HEK293 (cell line): ENCODE measurements at regions not wholly inside any gene's neighbourhood (a gene's known extent, or its start where the extent isn't known, plus 50 kb on each side); places are given as distances from the start of the nearest gene placed in this dataset.

Experiments used
- CTCF ChIA-PET: fragments of 350-600 bp; formaldehyde crosslinking; extraction: SDS; loops from one replicate; lab custom pipeline; 2021; ENCODE audit warnings: antibody characterized with exemption; lab: Yijun Ruan, JAX
- POLR2A ChIA-PET: fragments of 300-600 bp; formaldehyde crosslinking; extraction: SDS; loops from one replicate; lab custom pipeline; 2020; ENCODE audit warnings: antibody characterized with exemption, inconsistent platforms; lab: Yijun Ruan, JAX
- H3K27ac ChIP-seq: fragments of 200-500 bp; sonication (Bioruptor generic); 2 replicates; pipeline ENCODE4 v1.5.1; 2014; ENCODE audit warnings: low read depth, low read length, control low read depth, inconsistent platforms; ENCODE audit errors: extremely low read depth
- H3K36me3 ChIP-seq, 2 experiments: fragments of 200-500 bp in 1 of 2; sonication (Bioruptor generic) in 1 of 2; 1 replicate in 1 of 2; 2 replicates in 1 of 2; pipeline ENCODE4 v1.5.1; 2014 to 2017; ENCODE audit warnings: inconsistent platforms in 2 of 2, low read length in 2 of 2; ENCODE audit not compliant: control insufficient read depth in 2 of 2, insufficient read depth in 1 of 2
- H3K4me1 ChIP-seq: fragments of 200-500 bp; sonication (Bioruptor generic); 2 replicates; pipeline ENCODE4 v1.5.1; 2014; ENCODE audit warnings: mild to moderate bottlenecking, low read length, inconsistent platforms; ENCODE audit not compliant: control insufficient read depth, insufficient read depth
- H3K4me3 ChIP-seq: 2 replicates; pipeline ENCODE4 v1.5.1; 2011; ENCODE audit warnings: low read depth, mild to moderate bottlenecking, control low read depth, low read length, moderate library complexity
- H3K9me3 ChIP-seq: fragments of 200-500 bp; sonication (Bioruptor generic); 2 replicates; pipeline ENCODE4 v1.5.1; 2014; ENCODE audit warnings: low read depth, low read length, inconsistent platforms; ENCODE audit not compliant: control insufficient read depth, insufficient read depth
- BCL11A ChIP-seq: fragments of 450-650 bp; formaldehyde crosslinking; IDR thresholded peaks from 2 replicates; pipeline ENCODE4 v1.5.1; 2016; ENCODE audit warnings: low read depth, missing biosample characterization, missing genetic modification characterization
- FEZF1 ChIP-seq: fragments of 450-650 bp; formaldehyde crosslinking; IDR thresholded peaks from 2 replicates; pipeline ENCODE4 v1.5.1; 2016; ENCODE audit warnings: missing biosample characterization, missing genetic modification characterization
- GLIS2 ChIP-seq: fragments of 450-650 bp; formaldehyde crosslinking; IDR thresholded peaks from 2 replicates; pipeline ENCODE4 v1.5.1; 2016; ENCODE audit warnings: missing biosample characterization, missing genetic modification characterization
- SCRT1 ChIP-seq: fragments of 450-650 bp; formaldehyde crosslinking; IDR thresholded peaks from 2 replicates; pipeline ENCODE4 v1.5.1; 2016; ENCODE audit warnings: missing biosample characterization, missing genetic modification characterization, borderline replicate concordance
- WT1 ChIP-seq: fragments of 450-650 bp; formaldehyde crosslinking; IDR thresholded peaks from 2 replicates; pipeline ENCODE4 v1.5.1; 2016; ENCODE audit warnings: missing biosample characterization, missing genetic modification characterization
- YY2 ChIP-seq: fragments of 450-650 bp; formaldehyde crosslinking; IDR thresholded peaks from 2 replicates; pipeline ENCODE4 v1.5.1; 2016; ENCODE audit warnings: missing biosample characterization, missing genetic modification characterization
- ZBTB11 ChIP-seq: fragments of 450-650 bp; formaldehyde crosslinking; conservative IDR thresholded peaks from 2 replicates; pipeline ENCODE4 v1.5.1; 2016; ENCODE audit warnings: low read depth, missing biosample characterization, missing genetic modification characterization
- ZBTB8A ChIP-seq: fragments of 450-650 bp; formaldehyde crosslinking; IDR thresholded peaks from 2 replicates; pipeline ENCODE4 v1.5.1; 2016; ENCODE audit warnings: missing biosample characterization, missing genetic modification characterization
- ZFHX2 ChIP-seq: fragments of 450-650 bp; formaldehyde crosslinking; conservative IDR thresholded peaks from 2 replicates; pipeline ENCODE4 v1.5.1; 2016; ENCODE audit warnings: missing biosample characterization, missing genetic modification characterization
- ZNF24 ChIP-seq: fragments of 450-650 bp; formaldehyde crosslinking; IDR thresholded peaks from 2 replicates; pipeline ENCODE4 v1.5.1; 2016; ENCODE audit warnings: missing biosample characterization, missing genetic modification characterization
- ZNF266 ChIP-seq: fragments of 450-650 bp; formaldehyde crosslinking; IDR thresholded peaks from 2 replicates; pipeline ENCODE4 v1.5.1; 2016; ENCODE audit warnings: missing biosample characterization, missing genetic modification characterization, low read depth
- ZNF324 ChIP-seq: fragments of 450-650 bp; formaldehyde crosslinking; IDR thresholded peaks from 2 replicates; pipeline ENCODE4 v1.5.1; 2016; ENCODE audit warnings: missing biosample characterization, missing genetic modification characterization
- ZNF37A ChIP-seq: fragments of 450-650 bp; IDR thresholded peaks from 2 replicates; pipeline ENCODE4 v1.5.1; 2018; ENCODE audit warnings: missing biosample characterization, missing genetic modification characterization
- ZNF549 ChIP-seq: fragments of 450-650 bp; IDR thresholded peaks from 2 replicates; pipeline ENCODE4 v1.5.1; 2018; ENCODE audit warnings: missing biosample characterization, missing genetic modification characterization, mild to moderate bottlenecking, inconsistent platforms, moderate library complexity
- ZNF658 ChIP-seq: fragments of 450-650 bp; formaldehyde crosslinking; IDR thresholded peaks from 2 replicates; pipeline ENCODE4; 2016; ENCODE audit warnings: missing biosample characterization, missing genetic modification characterization
- ZNF670 ChIP-seq: fragments of 450-650 bp; formaldehyde crosslinking; IDR thresholded peaks from 2 replicates; pipeline ENCODE4 v1.5.1; 2016; ENCODE audit warnings: missing biosample characterization, missing genetic modification characterization, low read depth
- ZNF677 ChIP-seq: fragments of 450-650 bp; IDR thresholded peaks from 2 replicates; pipeline ENCODE4 v1.5.0; 2018; ENCODE audit warnings: missing biosample characterization, mild to moderate bottlenecking, missing genetic modification characterization, moderate library complexity
- ZNF692 ChIP-seq: fragments of 450-650 bp; formaldehyde crosslinking; IDR thresholded peaks from 2 replicates; pipeline ENCODE4 v1.5.1; 2016; ENCODE audit warnings: missing biosample characterization, missing genetic modification characterization
- ZNF768 ChIP-seq: fragments of 450-650 bp; formaldehyde crosslinking; IDR thresholded peaks from 2 replicates; pipeline ENCODE4 v1.5.1; 2018; ENCODE audit warnings: missing biosample characterization, mild to moderate bottlenecking, missing genetic modification characterization
- ZNF777 ChIP-seq: fragments of 450-650 bp; formaldehyde crosslinking; IDR thresholded peaks from 2 replicates; pipeline ENCODE4 v1.5.1; 2017; ENCODE audit warnings: missing biosample characterization, missing genetic modification characterization, borderline replicate concordance
- ZNF792 ChIP-seq: fragments of 450-650 bp; formaldehyde crosslinking; IDR thresholded peaks from 2 replicates; pipeline ENCODE4 v1.5.1; 2016; ENCODE audit warnings: missing biosample characterization, missing genetic modification characterization
- TF ChIP-seq, protein P1 (sequence below): fragments of 450-650 bp; formaldehyde crosslinking; optimal IDR thresholded peaks from 2 replicates; pipeline ENCODE3; 2016; ENCODE audit warnings: missing biosample characterization, mild to moderate bottlenecking, missing genetic modification characterization
- TF ChIP-seq, protein P2 (sequence below): fragments of 450-650 bp; formaldehyde crosslinking; IDR thresholded peaks from 2 replicates; pipeline ENCODE4 v1.5.1; 2016; ENCODE audit warnings: missing biosample characterization, missing genetic modification characterization

- CTCF ChIA-PET = no interaction called here
- TF ChIP-seq YY2 (tag by site-specific recombination) (no peak), BCL11A (no peak), ZNF677 (tag by site-specific recombination) (no peak)
- TF ChIP-seq, all 188 proteins: peak for 0
- Histone ChIP-seq H3K36me3 (no peaks in the 10 kb centered on the region), H3K4me1 (no peaks in the 10 kb centered on the region), H3K4me3 (no peak overlapping the region), H3K9me3 (no peaks in the 10 kb centered on the region), H3K27ac (no peak overlapping the region)
- POLR2A ChIA-PET = no interaction called here
These were observed 868.6 kb upstream of the SEMA6D start for GRCh38 chr15:46848704-46849103.

DNA sequence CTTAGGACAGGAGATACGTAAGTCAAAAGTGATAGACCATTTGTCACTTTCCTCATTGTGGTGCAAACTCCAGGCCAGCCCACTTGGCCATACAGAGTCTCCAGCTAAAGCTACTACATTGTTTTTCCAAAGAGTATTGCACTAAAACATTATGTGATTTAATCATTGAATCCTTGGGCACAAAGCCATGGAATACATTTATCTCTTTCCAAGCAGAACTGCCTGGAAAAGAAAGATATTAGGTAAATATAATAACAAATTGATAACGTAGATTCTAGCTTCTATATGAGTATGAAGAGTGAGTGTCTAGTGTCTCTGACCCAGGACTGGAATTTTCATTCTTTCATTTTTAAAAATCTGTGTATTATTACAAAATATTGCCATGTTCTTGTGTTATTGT is 863.7 kb upstream of the SEMA6D start:
- Histone ChIP-seq H3K27ac (no peak overlapping the region), H3K4me3 (no peak overlapping the region), H3K36me3 (no peaks in the 10 kb centered on the region), H3K9me3 (no peaks in the 10 kb centered on the region), H3K4me1 (no peaks in the 10 kb centered on the region)
- TF ChIP-seq ZNF658 (tag by site-specific recombination) (no peak), ZFHX2 (tag by site-specific recombination) (no peak), WT1 (tag by site-specific recombination) (no peak), ZNF549 (tag by site-specific recombination) (no peak), ZBTB11 (tag by site-specific recombination) (no peak), FEZF1 (no peak)
- CTCF ChIA-PET = no interaction called here
- POLR2A ChIA-PET = no interaction called here

- Histone ChIP-seq H3K9me3 (no peaks in the 10 kb centered on the region), H3K36me3 (no peaks in the 10 kb centered on the region), H3K27ac (no peak overlapping the region), H3K4me1 (no peaks in the 10 kb centered on the region), H3K4me3 (no peak overlapping the region)
- ChIA-PET CTCF (no interaction called here), POLR2A (no interaction called here)
- TF ChIP-seq ZNF24 (tag by site-specific recombination) (no peak), ZNF670 (no peak), ZNF266 (tag by site-specific recombination) (no peak), ZBTB8A (tag by site-specific recombination) (no peak)
- TF ChIP-seq, protein P1, sequence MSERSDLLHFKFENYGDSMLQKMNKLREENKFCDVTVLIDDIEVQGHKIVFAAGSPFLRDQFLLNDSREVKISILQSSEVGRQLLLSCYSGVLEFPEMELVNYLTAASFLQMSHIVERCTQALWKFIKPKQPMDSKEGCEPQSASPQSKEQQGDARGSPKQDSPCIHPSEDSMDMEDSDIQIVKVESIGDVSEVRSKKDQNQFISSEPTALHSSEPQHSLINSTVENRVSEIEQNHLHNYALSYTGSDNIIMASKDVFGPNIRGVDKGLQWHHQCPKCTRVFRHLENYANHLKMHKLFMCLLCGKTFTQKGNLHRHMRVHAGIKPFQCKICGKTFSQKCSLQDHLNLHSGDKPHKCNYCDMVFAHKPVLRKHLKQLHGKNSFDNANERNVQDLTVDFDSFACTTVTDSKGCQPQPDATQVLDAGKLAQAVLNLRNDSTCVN (tag by site-specific recombination) = no peak
These were observed 862.7 kb upstream of the SEMA6D start for GRCh38 chr15:46854564-46854963.

- Histone ChIP-seq H3K4me1 (no peaks in the 10 kb centered on the region), H3K4me3 (no peak overlapping the region), H3K36me3 (no peaks in the 10 kb centered on the region), H3K27ac (no peak overlapping the region), H3K9me3 (no peaks in the 10 kb centered on the region)
- ChIA-PET CTCF (no interaction called here), POLR2A (no interaction called here)
- TF ChIP-seq, protein P2, sequence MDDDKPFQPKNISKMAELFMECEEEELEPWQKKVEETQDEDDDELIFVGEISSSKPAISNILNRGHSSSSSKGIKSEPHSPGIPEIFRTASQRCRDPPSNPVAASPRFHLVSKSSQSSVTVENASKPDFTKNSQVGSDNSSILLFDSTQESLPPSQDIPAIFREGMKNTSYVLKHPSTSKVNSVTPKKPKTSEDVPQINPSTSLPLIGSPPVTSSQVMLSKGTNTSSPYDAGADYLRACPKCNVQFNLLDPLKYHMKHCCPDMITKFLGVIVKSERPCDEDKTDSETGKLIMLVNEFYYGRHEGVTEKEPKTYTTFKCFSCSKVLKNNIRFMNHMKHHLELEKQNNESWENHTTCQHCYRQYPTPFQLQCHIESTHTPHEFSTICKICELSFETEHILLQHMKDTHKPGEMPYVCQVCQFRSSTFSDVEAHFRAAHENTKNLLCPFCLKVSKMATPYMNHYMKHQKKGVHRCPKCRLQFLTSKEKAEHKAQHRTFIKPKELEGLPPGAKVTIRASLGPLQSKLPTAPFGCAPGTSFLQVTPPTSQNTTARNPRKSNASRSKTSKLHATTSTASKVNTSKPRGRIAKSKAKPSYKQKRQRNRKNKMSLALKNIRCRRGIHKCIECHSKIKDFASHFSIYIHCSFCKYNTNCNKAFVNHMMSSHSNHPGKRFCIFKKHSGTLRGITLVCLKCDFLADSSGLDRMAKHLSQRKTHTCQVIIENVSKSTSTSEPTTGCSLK = no peak
- TF ChIP-seq ZNF692 (tag by site-specific recombination) (no peak), ZNF324 (tag by site-specific recombination) (no peak), ZNF792 (tag by site-specific recombination) (no peak), ZNF768 (tag by site-specific recombination) (no peak), GLIS2 (tag by site-specific recombination) (no peak), SCRT1 (tag by site-specific recombination) (no peak), WT1 (tag by site-specific recombination) (no peak), ZNF37A (no peak), ZNF777 (tag by site-specific recombination) (no peak)
These were observed 861.9 kb upstream of the SEMA6D start for GRCh38 chr15:46855388-46855787.
